GM19099 (cell line): ENCODE measurements at regions not wholly inside any gene's neighbourhood (a gene's known extent, or its start where the extent isn't known, plus 50 kb on each side); places are given as distances from the start of the nearest gene placed in this dataset.

ENCODE experiments used
- POLR2A ChIP-seq: IDR thresholded peaks from 3 replicates; pipeline ENCODE4 v1.6.1; 2011; ENCODE audit warnings: low read depth; ENCODE audit not compliant: insufficient read length; ENCODE audit errors: extremely low read depth

- TF ChIP-seq POLR2A: no peak
These were observed 1242.3 kb upstream of the WWC1 start for GRCh38 chr5:167049043-167049663.

DNA sequence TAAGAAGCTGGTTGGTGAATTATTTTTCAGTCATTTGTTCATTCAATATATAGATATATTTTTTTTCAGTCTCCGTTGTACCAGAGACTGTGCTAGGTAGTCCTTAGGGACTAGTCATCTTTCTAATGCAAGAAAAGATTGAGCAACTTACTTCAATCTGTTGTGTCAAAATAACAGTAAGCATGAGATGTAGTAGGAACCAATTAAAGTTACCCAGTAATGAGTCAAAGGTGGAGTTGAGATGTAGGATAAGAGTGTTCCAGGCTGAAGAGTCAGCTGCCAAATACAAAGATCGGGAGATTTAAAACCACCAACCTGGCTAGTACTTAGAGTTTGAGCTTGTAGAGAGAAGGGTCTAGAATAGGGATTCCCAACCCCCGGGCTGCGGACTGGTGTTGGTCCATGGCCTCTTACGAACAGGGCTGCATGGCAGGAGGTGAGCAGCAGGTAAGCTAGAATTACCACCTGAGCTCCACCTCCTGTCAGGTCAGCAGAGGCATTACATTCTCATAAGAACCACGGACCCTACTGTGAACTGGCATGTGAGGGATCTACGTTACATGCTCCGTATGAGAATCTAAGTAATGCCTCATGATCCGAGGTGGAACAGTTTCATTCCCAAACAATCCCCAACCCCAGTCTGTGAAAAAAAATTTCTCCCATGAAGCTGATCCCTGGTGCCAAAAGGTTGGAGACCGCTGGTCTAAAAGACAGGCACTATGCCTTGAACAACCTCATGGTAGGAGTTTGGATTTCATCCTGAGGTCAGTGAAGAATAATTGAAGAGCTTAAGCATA lies 1241.5 kb upstream of the WWC1 start:
- no peak for TF ChIP-seq POLR2A

- no peak for TF ChIP-seq POLR2A
These were observed 1240.7 kb upstream of the WWC1 start for GRCh38 chr5:167050568-167051401.

- no peak for TF ChIP-seq POLR2A
These were observed 1240.1 kb upstream of the WWC1 start for GRCh38 chr5:167051402-167051768.

DNA sequence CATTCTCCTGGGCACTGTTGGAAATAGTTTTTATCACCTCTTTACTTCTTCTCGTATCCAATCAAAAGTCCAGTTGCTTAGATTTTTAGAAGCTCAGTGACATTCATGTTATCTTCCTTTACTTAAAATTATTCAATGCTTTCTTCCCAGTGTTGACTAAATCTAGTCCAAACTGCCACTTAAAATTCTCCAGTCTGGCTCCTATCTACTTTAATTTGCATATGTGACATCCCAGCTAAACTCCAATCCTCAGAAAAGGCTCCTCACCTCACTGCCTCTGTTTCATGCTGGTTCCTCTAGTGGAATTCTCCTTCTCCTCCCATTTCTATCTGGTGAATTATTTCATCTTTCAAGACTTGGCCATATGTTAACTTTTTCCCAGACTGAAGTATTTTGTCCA lies 1238.7 kb upstream of the WWC1 start:
- TF ChIP-seq POLR2A: no peak

DNA sequence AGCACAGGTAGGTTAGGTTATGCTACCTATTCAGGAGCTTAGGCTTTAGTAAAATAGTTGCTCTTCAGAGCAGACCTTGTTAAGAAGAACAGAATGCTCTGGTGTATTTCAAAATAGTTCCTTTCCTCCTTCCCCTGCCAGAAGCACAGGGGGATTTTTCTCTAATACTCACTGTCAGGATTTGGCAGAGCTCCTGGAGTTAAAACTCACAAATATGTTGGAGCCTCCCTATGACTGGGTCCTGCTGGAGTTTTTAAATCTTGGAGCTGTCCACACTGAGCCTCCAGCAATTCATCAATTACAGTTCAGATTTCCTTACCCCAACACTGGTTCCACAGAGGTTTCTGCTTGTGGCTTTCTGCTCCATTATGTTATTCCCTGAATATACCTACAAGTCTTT lies 1233.8 kb upstream of the WWC1 start:
- TF ChIP-seq POLR2A: no peak

DNA sequence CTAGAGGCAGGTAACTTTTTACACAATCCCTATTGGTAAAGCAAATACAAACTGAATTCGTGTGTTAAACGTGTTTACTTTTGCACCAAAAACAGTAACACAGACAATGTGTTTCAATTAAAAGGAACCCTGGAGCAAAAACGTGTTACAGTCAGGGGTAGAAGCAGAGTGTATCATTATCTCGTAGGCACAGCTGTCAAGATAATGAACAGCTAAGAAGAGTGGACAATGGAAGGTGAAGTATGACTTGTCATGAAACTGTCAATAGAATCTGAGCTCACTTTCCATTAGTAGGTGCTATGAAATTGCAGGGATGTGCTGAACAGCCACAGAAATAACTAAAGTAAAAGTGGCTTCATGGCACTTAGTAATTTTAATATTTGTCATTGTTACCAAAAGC lies 1229.8 kb upstream of the WWC1 start:
- no peak for TF ChIP-seq POLR2A

- no peak for TF ChIP-seq POLR2A
These were observed 1228.3 kb upstream of the WWC1 start for GRCh38 chr5:167063116-167063515.

DNA sequence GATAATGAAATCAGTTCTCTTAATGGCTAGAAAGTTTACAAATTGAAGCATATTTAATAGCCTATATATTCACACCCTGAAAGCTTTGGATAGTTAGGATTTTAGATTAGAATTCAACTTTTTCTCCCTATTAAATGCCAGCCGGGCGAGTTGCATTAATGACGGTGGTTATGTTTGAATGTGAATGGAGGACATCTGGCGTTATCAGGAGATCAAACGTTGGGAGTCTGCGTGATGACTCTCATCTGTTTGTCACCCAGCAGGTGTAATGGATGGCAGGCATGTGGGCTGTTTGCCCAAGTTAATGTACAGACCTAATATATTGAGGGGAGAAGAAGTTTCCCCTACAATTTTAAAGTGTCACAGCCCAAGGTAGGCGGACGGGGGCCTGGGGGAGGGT lies 1227.7 kb upstream of the WWC1 start:
- TF ChIP-seq POLR2A: no peak

- no peak for TF ChIP-seq POLR2A
These were observed 1227.2 kb upstream of the WWC1 start for GRCh38 chr5:167064198-167064776.

GRCh38 chr5:167065794-167066193 lies 1225.7 kb upstream of the WWC1 start:
- no peak for TF ChIP-seq POLR2A

DNA sequence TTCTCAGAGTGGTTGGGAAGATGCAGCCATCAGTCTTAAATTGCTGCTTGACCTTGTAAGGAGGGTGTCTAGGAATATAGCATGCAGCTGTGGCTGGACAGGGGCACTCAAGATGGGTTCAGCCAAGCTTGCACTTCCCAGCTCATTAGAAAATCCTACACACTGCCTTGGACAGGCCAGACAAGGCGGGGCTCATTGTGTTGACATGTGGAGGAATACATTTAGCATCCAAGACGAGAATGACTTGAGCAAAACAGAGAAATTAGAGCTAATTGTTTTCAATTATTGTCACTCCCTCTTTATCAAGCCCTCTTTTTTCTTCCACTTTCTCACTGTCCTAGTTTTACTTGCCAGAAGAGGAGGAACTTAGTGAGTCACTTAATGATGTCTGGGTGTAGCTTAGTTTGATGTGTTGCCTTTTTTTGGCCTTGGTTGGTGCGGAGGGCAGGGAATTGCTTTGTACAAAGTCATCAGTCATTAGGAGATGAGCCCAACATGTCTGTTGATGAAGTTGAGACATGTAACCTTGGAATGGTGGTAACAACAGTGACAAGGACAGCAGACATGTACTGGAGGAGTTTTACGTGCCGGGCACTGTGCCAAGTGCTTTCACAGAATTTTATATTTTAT lies 1219.3 kb upstream of the WWC1 start:
- TF ChIP-seq POLR2A: no peak

GRCh38 chr5:167081561-167081960 lies 1209.9 kb upstream of the WWC1 start:
- no peak for TF ChIP-seq POLR2A

- no peak for TF ChIP-seq POLR2A
These were observed 1194.6 kb upstream of the WWC1 start for GRCh38 chr5:167096816-167097215.

DNA sequence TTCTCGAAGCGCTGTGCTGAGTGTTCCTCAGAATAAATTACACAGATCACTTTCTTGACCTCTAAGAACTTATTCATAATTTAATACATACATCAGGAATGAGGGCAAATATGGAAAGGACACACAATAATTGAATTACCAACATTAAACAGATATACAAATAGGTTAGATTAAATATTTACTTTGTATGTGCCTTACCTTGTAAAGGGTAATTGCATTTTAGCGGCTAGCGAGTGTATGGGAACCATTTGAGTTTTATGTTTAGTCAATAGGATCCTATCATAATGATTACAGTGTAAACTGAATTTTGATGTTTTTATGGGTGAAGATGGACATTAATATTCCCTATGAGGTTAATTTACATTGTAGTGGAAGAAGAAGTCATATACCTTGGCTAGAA lies 1187.1 kb upstream of the WWC1 start:
- TF ChIP-seq POLR2A: no peak
